HEK293 (cell line): ENCODE measurements at regions not wholly inside any gene's neighbourhood (a gene's known extent, or its start where the extent isn't known, plus 50 kb on each side); places are given as distances from the start of the nearest gene placed in this dataset.

Source experiments
- CTCF ChIA-PET: fragments of 350-600 bp; formaldehyde crosslinking; extraction: SDS; loops from one replicate; lab custom pipeline; 2021; ENCODE audit warnings: antibody characterized with exemption; lab: Yijun Ruan, JAX
- POLR2A ChIA-PET: fragments of 300-600 bp; formaldehyde crosslinking; extraction: SDS; loops from one replicate; lab custom pipeline; 2020; ENCODE audit warnings: antibody characterized with exemption, inconsistent platforms; lab: Yijun Ruan, JAX
- H3K27ac ChIP-seq: fragments of 200-500 bp; sonication (Bioruptor generic); 2 replicates; pipeline ENCODE4 v1.5.1; 2014; ENCODE audit warnings: low read depth, low read length, control low read depth, inconsistent platforms; ENCODE audit errors: extremely low read depth
- H3K36me3 ChIP-seq, 2 experiments: fragments of 200-500 bp in 1 of 2; sonication (Bioruptor generic) in 1 of 2; 1 replicate in 1 of 2; 2 replicates in 1 of 2; pipeline ENCODE4 v1.5.1; 2014 to 2017; ENCODE audit warnings: inconsistent platforms in 2 of 2, low read length in 2 of 2; ENCODE audit not compliant: control insufficient read depth in 2 of 2, insufficient read depth in 1 of 2
- H3K4me1 ChIP-seq: fragments of 200-500 bp; sonication (Bioruptor generic); 2 replicates; pipeline ENCODE4 v1.5.1; 2014; ENCODE audit warnings: mild to moderate bottlenecking, low read length, inconsistent platforms; ENCODE audit not compliant: control insufficient read depth, insufficient read depth
- H3K4me3 ChIP-seq: 2 replicates; pipeline ENCODE4 v1.5.1; 2011; ENCODE audit warnings: low read depth, mild to moderate bottlenecking, control low read depth, low read length, moderate library complexity
- H3K9me3 ChIP-seq: fragments of 200-500 bp; sonication (Bioruptor generic); 2 replicates; pipeline ENCODE4 v1.5.1; 2014; ENCODE audit warnings: low read depth, low read length, inconsistent platforms; ENCODE audit not compliant: control insufficient read depth, insufficient read depth
- GLI4 ChIP-seq: fragments of 450-650 bp; formaldehyde crosslinking; IDR thresholded peaks from 2 replicates; pipeline ENCODE4 v1.5.1; 2016; ENCODE audit warnings: missing biosample characterization, missing genetic modification characterization
- MEIS1 ChIP-seq: sonication (generic); formaldehyde crosslinking; IDR thresholded peaks from 2 replicates; pipeline ENCODE4 v1.8.1; 2022; ENCODE audit warnings: missing genetic modification reagents, mild to moderate bottlenecking, borderline replicate concordance
- PATZ1 ChIP-seq: fragments of 450-650 bp; formaldehyde crosslinking; IDR thresholded peaks from 2 replicates; pipeline ENCODE4 v1.5.1; 2016; ENCODE audit warnings: missing biosample characterization, missing genetic modification characterization
- ZBTB11 ChIP-seq: fragments of 450-650 bp; formaldehyde crosslinking; conservative IDR thresholded peaks from 2 replicates; pipeline ENCODE4 v1.5.1; 2016; ENCODE audit warnings: low read depth, missing biosample characterization, missing genetic modification characterization
- ZFP37 ChIP-seq: fragments of 450-650 bp; formaldehyde crosslinking; IDR thresholded peaks from 2 replicates; pipeline ENCODE4 v1.5.1; 2016; ENCODE audit warnings: missing biosample characterization, missing genetic modification characterization
- ZFP41 ChIP-seq: fragments of 450-650 bp; formaldehyde crosslinking; IDR thresholded peaks from 2 replicates; pipeline ENCODE4 v1.5.1; 2016; ENCODE audit warnings: missing biosample characterization, missing genetic modification characterization, borderline replicate concordance
- ZNF138 ChIP-seq: fragments of 450-650 bp; formaldehyde crosslinking; IDR thresholded peaks from 2 replicates; pipeline ENCODE4 v1.5.1; 2016; ENCODE audit warnings: missing biosample characterization, missing genetic modification characterization, borderline replicate concordance
- ZNF148 ChIP-seq: fragments of 450-650 bp; formaldehyde crosslinking; IDR thresholded peaks from 2 replicates; pipeline ENCODE4 v1.5.0; 2017; ENCODE audit warnings: missing biosample characterization, missing genetic modification characterization, borderline replicate concordance
- ZNF214 ChIP-seq: fragments of 450-650 bp; formaldehyde crosslinking; IDR thresholded peaks from 2 replicates; pipeline ENCODE4 v1.5.1; 2017; ENCODE audit warnings: missing biosample characterization, mild to moderate bottlenecking, missing genetic modification characterization, borderline replicate concordance
- ZNF324 ChIP-seq: fragments of 450-650 bp; formaldehyde crosslinking; IDR thresholded peaks from 2 replicates; pipeline ENCODE4 v1.5.1; 2016; ENCODE audit warnings: missing biosample characterization, missing genetic modification characterization
- ZNF37A ChIP-seq: fragments of 450-650 bp; IDR thresholded peaks from 2 replicates; pipeline ENCODE4 v1.5.1; 2018; ENCODE audit warnings: missing biosample characterization, missing genetic modification characterization
- ZNF513 ChIP-seq: fragments of 450-650 bp; IDR thresholded peaks from 2 replicates; pipeline ENCODE4 v1.5.1; 2018; ENCODE audit warnings: missing biosample characterization, missing genetic modification characterization
- ZNF514 ChIP-seq: fragments of 450-650 bp; formaldehyde crosslinking; IDR thresholded peaks from 2 replicates; pipeline ENCODE4 v1.5.1; 2016; ENCODE audit warnings: missing biosample characterization, missing genetic modification characterization
- ZNF530 ChIP-seq: fragments of 450-650 bp; formaldehyde crosslinking; IDR thresholded peaks from 2 replicates; pipeline ENCODE4 v1.5.1; 2016; ENCODE audit warnings: low read depth, missing biosample characterization, missing genetic modification characterization
- ZNF580 ChIP-seq: fragments of 450-650 bp; formaldehyde crosslinking; IDR thresholded peaks from 2 replicates; pipeline ENCODE4 v1.5.1; 2016; ENCODE audit warnings: missing biosample characterization, missing genetic modification characterization
- TF ChIP-seq, protein P1 (sequence below): fragments of 450-650 bp; formaldehyde crosslinking; IDR thresholded peaks from 2 replicates; pipeline ENCODE4 v1.5.1; 2016; ENCODE audit warnings: missing biosample characterization, missing genetic modification characterization

- TF ChIP-seq ZFP41 (tag by site-specific recombination) = no peak
- no peak for TF ChIP-seq ZNF324 (tag by site-specific recombination)
- TF ChIP-seq GLI4 (tag by site-specific recombination) = no peak
Measured at GRCh38 chr4:123144616-123145015, 222.2 kb upstream of the NUDT6 start (continued).

- POLR2A ChIA-PET = no interaction called here
- Histone ChIP-seq H3K27ac (no peak overlapping the region), H3K4me3 (no peak overlapping the region)
Measured at GRCh38 chr4:123158576-123158975, 236.2 kb upstream of the NUDT6 start.

DNA sequence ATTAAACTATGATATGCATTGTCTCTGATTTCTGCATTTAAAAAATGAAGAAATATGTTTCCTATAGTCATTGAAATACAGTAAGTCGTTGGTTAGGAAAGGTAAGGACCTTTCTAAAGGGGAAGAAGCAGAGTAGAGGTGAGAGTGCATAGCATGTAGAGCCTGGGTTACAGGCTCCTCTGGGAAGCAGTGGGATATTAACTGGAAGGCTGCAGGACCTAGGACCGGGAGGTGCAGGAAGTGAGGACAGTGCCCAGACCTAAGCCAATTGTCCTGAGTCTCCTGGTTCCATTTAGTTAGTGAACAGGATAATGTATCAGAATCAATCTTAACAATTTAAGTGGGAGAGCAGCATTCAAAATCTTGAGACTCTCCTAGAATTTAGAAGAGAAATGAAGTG is 237.1 kb upstream of the NUDT6 start:
- no peaks in the 10 kb centered on the region for H3K9me3 ChIP-seq
- no peak overlapping the region for H3K4me3 ChIP-seq
- ChIA-PET CTCF (no interaction called here), POLR2A (no interaction called here)
- H3K27ac ChIP-seq = no peak overlapping the region
- H3K36me3 ChIP-seq = no peaks in the 10 kb centered on the region
- H3K4me1 ChIP-seq = no peaks in the 10 kb centered on the region
- TF ChIP-seq ZFP37 (tag by site-specific recombination) = no peak
- no peak for TF ChIP-seq ZNF138 (tag by site-specific recombination)
- TF ChIP-seq ZNF37A (tag by site-specific recombination) = no peak
- no peak for TF ChIP-seq ZNF514
- no peak for TF ChIP-seq ZNF530 (tag by site-specific recombination)
- no peak for TF ChIP-seq ZNF148 (tag by site-specific recombination)
- no peak for TF ChIP-seq PATZ1
- no peak for TF ChIP-seq ZNF580 (tag by site-specific recombination)
- TF ChIP-seq, protein P1, sequence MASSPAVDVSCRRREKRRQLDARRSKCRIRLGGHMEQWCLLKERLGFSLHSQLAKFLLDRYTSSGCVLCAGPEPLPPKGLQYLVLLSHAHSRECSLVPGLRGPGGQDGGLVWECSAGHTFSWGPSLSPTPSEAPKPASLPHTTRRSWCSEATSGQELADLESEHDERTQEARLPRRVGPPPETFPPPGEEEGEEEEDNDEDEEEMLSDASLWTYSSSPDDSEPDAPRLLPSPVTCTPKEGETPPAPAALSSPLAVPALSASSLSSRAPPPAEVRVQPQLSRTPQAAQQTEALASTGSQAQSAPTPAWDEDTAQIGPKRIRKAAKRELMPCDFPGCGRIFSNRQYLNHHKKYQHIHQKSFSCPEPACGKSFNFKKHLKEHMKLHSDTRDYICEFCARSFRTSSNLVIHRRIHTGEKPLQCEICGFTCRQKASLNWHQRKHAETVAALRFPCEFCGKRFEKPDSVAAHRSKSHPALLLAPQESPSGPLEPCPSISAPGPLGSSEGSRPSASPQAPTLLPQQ (tag by site-specific recombination) = no peak

More at GRCh38 chr4:123158576-123158975, 236.2 kb upstream of the NUDT6 start:
- TF ChIP-seq GLI4 (tag by site-specific recombination) (no peak), ZNF513 (tag by site-specific recombination) (no peak), ZNF214 (tag by site-specific recombination) (no peak), ZBTB11 (tag by site-specific recombination) (no peak), MEIS1 (CRISPR knock-in tag) (no peak)
- no peaks in the 10 kb centered on the region for H3K36me3 ChIP-seq
- H3K9me3 ChIP-seq = no peaks in the 10 kb centered on the region
- CTCF ChIA-PET = no interaction called here
- no peaks in the 10 kb centered on the region for H3K4me1 ChIP-seq
